IMR-90 (cell line): ENCODE measurements at regions not wholly inside any gene's neighbourhood (a gene's known extent, or its start where the extent isn't known, plus 50 kb on each side); places are given as distances from the start of the nearest gene placed in this dataset.

Source experiments
- ATAC-seq: fragments of 200-7000 bp; cut with Tn5 transposase; 2 replicates; pipeline ENCODE4 v1.9.1; 2020; ENCODE audit warnings: low read depth, mild to moderate bottlenecking, moderate library complexity
- BruUV-seq: library from RNA; stranded (reverse); fragments of 400-500 nt; replicated peaks from 2 replicates; lab custom pipeline; 2021; lab: Mats Ljungman, UMichigan
- CTCF ChIA-PET: fragments of 300-600 bp; formaldehyde crosslinking; extraction: SDS; loops from one replicate; lab custom pipeline; 2021; ENCODE audit warnings: antibody characterized with exemption; lab: Yijun Ruan, JAX
- POLR2A ChIA-PET: fragments of 300-600 bp; sonication (Branson Sonifier 250); formaldehyde crosslinking; loops from one replicate; lab custom pipeline; 2022; ENCODE audit warnings: antibody characterized with exemption; ENCODE audit not compliant: unreplicated experiment; lab: Charles Lee
- DNase-seq: peaks from one replicate; pipeline ENCODE4 v3.0.0; 2013
- H2AFZ ChIP-seq: replicated peaks from 2 replicates; pipeline ENCODE3; 2013; ENCODE audit warnings: low read length, mild to moderate bottlenecking; ENCODE audit not compliant: poor library complexity
- H2AK5ac ChIP-seq: 2 replicates; pipeline ENCODE4 v1.6.1; 2013; ENCODE audit warnings: low read depth, low read length, inconsistent platforms
- H2AK9ac ChIP-seq: replicated peaks from 2 replicates; pipeline ENCODE3; 2013; ENCODE audit warnings: mild to moderate bottlenecking, low read depth, low read length, moderate library complexity; ENCODE audit not compliant: poor library complexity
- H2BK120ac ChIP-seq: 2 replicates; pipeline ENCODE4 v1.6.1; 2013; ENCODE audit warnings: low read depth, low read length, inconsistent platforms
- H2BK15ac ChIP-seq: 3 replicates; pipeline ENCODE4 v1.6.1; 2013; ENCODE audit warnings: low read depth, low read length, inconsistent platforms
- H2BK20ac ChIP-seq: 2 replicates; pipeline ENCODE4 v1.6.1; 2013; ENCODE audit warnings: low read depth, mild to moderate bottlenecking, inconsistent platforms, low read length, moderate library complexity
- H2BK5ac ChIP-seq: 2 replicates; pipeline ENCODE4 v1.6.1; 2013; ENCODE audit warnings: mild to moderate bottlenecking, low read depth, low read length, inconsistent platforms; ENCODE audit not compliant: poor library complexity, severe bottlenecking
- H3K14ac ChIP-seq: replicated peaks from 2 replicates; pipeline ENCODE4 v1.6.1; 2013; ENCODE audit warnings: low read depth, low read length, inconsistent platforms
- H3K18ac ChIP-seq: 2 replicates; pipeline ENCODE4 v1.6.1; 2013; ENCODE audit warnings: low read depth, low read length, control low read depth
- H3K23ac ChIP-seq: 2 replicates; pipeline ENCODE4 v1.6.1; 2013; ENCODE audit warnings: low read depth, low read length, inconsistent platforms
- H3K27ac ChIP-seq: 2 replicates; pipeline ENCODE4 v1.5.1; 2013; ENCODE audit warnings: mild to moderate bottlenecking, control low read depth, low read length; ENCODE audit not compliant: insufficient read depth
- H3K27me3 ChIP-seq: 2 replicates; pipeline ENCODE4 v1.6.1; 2013; ENCODE audit warnings: low read length; ENCODE audit not compliant: control insufficient read depth, insufficient read depth
- H3K36me3 ChIP-seq: 2 replicates; pipeline ENCODE4 v1.6.1; 2013; ENCODE audit warnings: low read length, mixed read lengths; ENCODE audit not compliant: control insufficient read depth, insufficient read depth
- H3K4ac ChIP-seq: 2 replicates; pipeline ENCODE4 v1.6.1; 2013; ENCODE audit warnings: low read depth, low read length, inconsistent platforms
- H3K4me1 ChIP-seq: 2 replicates; pipeline ENCODE4 v1.6.1; 2013; ENCODE audit warnings: low read length, mixed read lengths; ENCODE audit not compliant: control insufficient read depth, insufficient read depth
- H3K4me2 ChIP-seq: 2 replicates; pipeline ENCODE4 v1.6.1; 2013; ENCODE audit warnings: low read depth, mild to moderate bottlenecking, control low read depth, low read length, moderate library complexity
- H3K4me3 ChIP-seq: 2 replicates; pipeline ENCODE4 v1.5.1; 2013; ENCODE audit warnings: low read depth, mild to moderate bottlenecking, control low read depth, low read length, moderate library complexity; ENCODE audit not compliant: insufficient read depth
- H3K56ac ChIP-seq: 2 replicates; pipeline ENCODE4 v1.6.1; 2013; ENCODE audit warnings: low read length, inconsistent platforms; ENCODE audit not compliant: insufficient read depth; ENCODE audit errors: extremely low read depth
- H3K79me1 ChIP-seq, 2 experiments: 2 replicates each; pipeline ENCODE4 v1.6.1; 2013; ENCODE audit warnings: low read length in 2 of 2, inconsistent platforms in 1 of 2, low read depth in 1 of 2
- H3K9ac ChIP-seq: 2 replicates; pipeline ENCODE4 v1.6.1; 2013; ENCODE audit warnings: low read depth, low read length, control low read depth
- H3K9me1 ChIP-seq: 2 replicates; pipeline ENCODE4 v1.6.1; 2013; ENCODE audit warnings: low read length, inconsistent platforms; ENCODE audit not compliant: insufficient read depth
- H3K9me3 ChIP-seq: 2 replicates; pipeline ENCODE4 v1.6.1; 2013; ENCODE audit warnings: low read length; ENCODE audit not compliant: control insufficient read depth, insufficient read depth
- H4K20me1 ChIP-seq: 2 replicates; pipeline ENCODE4 v1.6.1; 2013; ENCODE audit warnings: low read length, inconsistent platforms; ENCODE audit not compliant: insufficient read depth
- H4K5ac ChIP-seq: 2 replicates; pipeline ENCODE4 v1.6.1; 2013; ENCODE audit warnings: mild to moderate bottlenecking, low read depth, low read length, control low read depth
- H4K8ac ChIP-seq, 2 experiments: 2 replicates each; pipeline ENCODE4 v1.6.1; 2013; ENCODE audit warnings: low read depth in 2 of 2, low read length in 2 of 2, control low read depth in 1 of 2, inconsistent platforms in 1 of 2
- H4K91ac ChIP-seq: 2 replicates; pipeline ENCODE4 v1.6.1; 2013; ENCODE audit warnings: low read depth, low read length, inconsistent platforms; ENCODE audit not compliant: insufficient read depth
- CEBPB ChIP-seq: IDR thresholded peaks from 2 replicates; pipeline ENCODE4 v1.6.1; 2012; ENCODE audit warnings: low read depth, low read length, improper control_type of control experiment
- CHD1 ChIP-seq: IDR thresholded peaks from 2 replicates; pipeline ENCODE4 v1.6.1; 2012; ENCODE audit warnings: low read depth, low read length, improper control_type of control experiment
- ELK1 ChIP-seq: fragments of 150-350 bp; IDR thresholded peaks from 2 replicates; pipeline ENCODE4 v1.6.1; 2016; ENCODE audit warnings: low read depth, mild to moderate bottlenecking, low read length, moderate library complexity, borderline replicate concordance
- MAFK ChIP-seq: IDR thresholded peaks from 2 replicates; pipeline ENCODE4 v1.6.1; 2012; ENCODE audit warnings: low read depth, low read length, improper control_type of control experiment
- MAZ ChIP-seq: IDR thresholded peaks from 2 replicates; pipeline ENCODE4 v1.6.1; 2012; ENCODE audit warnings: low read depth, mild to moderate bottlenecking, low read length, improper control_type of control experiment, moderate library complexity, borderline replicate concordance
- NFE2L2 ChIP-seq: fragments of 150-350 bp; IDR thresholded peaks from 2 replicates; pipeline ENCODE4 v1.6.1; 2016; ENCODE audit warnings: low read depth, mild to moderate bottlenecking, low read length
- RAD21 ChIP-seq: IDR thresholded peaks from 2 replicates; pipeline ENCODE4 v1.6.1; 2012; ENCODE audit warnings: low read length, improper control_type of control experiment
- RFX5 ChIP-seq: IDR thresholded peaks from 2 replicates; pipeline ENCODE4 v1.8.0; 2012; ENCODE audit warnings: low read depth, mild to moderate bottlenecking, low read length, moderate library complexity
- SMC3 ChIP-seq: fragments of 150-350 bp; IDR thresholded peaks from 2 replicates; pipeline ENCODE4 v1.6.1; 2016; ENCODE audit warnings: low read depth, mild to moderate bottlenecking, antibody characterized with exemption, low read length, moderate library complexity
- WGBS, 2 experiments: methylation state at CpG; one replicate each; pipeline versions ENCODE4 v1.1.5 to v1.1.7; 2013; ENCODE audit warnings: missing lambda C conversion rate in 2 of 2; ENCODE audit not compliant: insufficient read length in 1 of 2; ENCODE audit errors: extremely low coverage in 2 of 2; 5-methylcytosine and 5-hydroxymethylcytosine counted together
- dilution Hi-C: fragments of 300-500 bp; cut with HindIII; formaldehyde crosslinking; loops from one replicate; pipeline ENCODE4 v1.14.3; 2018; ENCODE audit warnings: low sequenced_read_pairs; ENCODE audit not compliant: unreplicated experiment
- in situ Hi-C: fragments of 300-500 bp; cut with MboI; formaldehyde crosslinking; loops from 3 replicates; pipeline ENCODE4 v1.14.3; 2019; ENCODE audit warnings: low sequenced_read_pairs, inconsistent platforms, mixed read lengths
- intact Hi-C: fragments of 100-400 bp; cut with micrococcal nuclease; formaldehyde crosslinking; loops from 2 replicates; pipeline ENCODE4 v1.10.0; 2022

- peak; percentile 90 for TF ChIP-seq CEBPB
Measured at GRCh38 chr7:130943336-130943901, 209.4 kb upstream of the KLF14 start (continued).

GRCh38 chr7:130943981-130944380 lies 210.0 kb upstream of the KLF14 start:
- DNase-seq: peak; percentile 85
- H3K4me1 ChIP-seq: peaks cover 12% of the 10 kb centered on the region
- peak overlapping the region; percentile 87; the same call in 1 of the 2 replicates for H3K4me2 ChIP-seq
- peak overlapping the region; percentile 68; the same call in 1 of the 2 replicates for H2BK120ac ChIP-seq
- peaks cover 4% of the 10 kb centered on the region; the same call in 1 of the 2 replicates for H3K36me3 ChIP-seq
- peak overlapping the region; percentile 33; the same call in 1 of the 2 replicates for H3K4ac ChIP-seq
- TF ChIP-seq RFX5 (no peak), MAFK (no peak), ELK1 (no peak), RAD21 (no peak), MAZ (no peak), CEBPB (no peak), CHD1 (no peak), NFE2L2 (no peak), SMC3 (no peak)
- BruUV-seq: no TSS peak
- no peak overlapping the region for H2AK5ac ChIP-seq
- no peak overlapping the region for H2AFZ ChIP-seq
- no peak overlapping the region for H2AK9ac ChIP-seq
- peaks cover 6% of the 10 kb centered on the region for H3K9me1 ChIP-seq
- WGBS, 2 experiments: no CpG with 5 or more reads among the region's 3 CpGs
- H3K56ac ChIP-seq: peak overlapping the region; percentile 44; the same call in 1 of the 2 replicates
- H3K14ac ChIP-seq: no peak overlapping the region
- no peak overlapping the region for H4K91ac ChIP-seq
- ChIA-PET CTCF (interaction anchor here (0.6 to 0.8 kb wide), 2 partner anchors 11 to 15 kb away, joined by 3 to 4 read pairs; no protein-coding TSS in a partner anchor), POLR2A (no interaction called here)
- dilution Hi-C loops (no loop called here), in situ Hi-C loops (no loop called here), intact Hi-C loops (loop anchor here (1.0 kb wide), 2 partner anchors 16 to 31 kb away; no protein-coding TSS in a partner anchor)
- no peak overlapping the region for H4K5ac ChIP-seq
- H3K27ac ChIP-seq: peak overlapping the region; percentile 91; the same call in 1 of the 2 replicates
- no peaks in the 10 kb centered on the region for H3K27me3 ChIP-seq
- peak overlapping the region; percentile 50; the same call in 1 of the 2 replicates for H3K23ac ChIP-seq
- peak overlapping the region; percentile 90 for H2BK5ac ChIP-seq
- no peaks in the 10 kb centered on the region for H3K9me3 ChIP-seq
- peak; percentile 16 for ATAC-seq
- H2BK20ac ChIP-seq: peak overlapping the region; percentile 46; the same call in 1 of the 2 replicates
- H4K20me1 ChIP-seq: no peaks in the 10 kb centered on the region
- H3K18ac ChIP-seq: peak overlapping the region; percentile 30; the same call in 1 of the 2 replicates
- no peak overlapping the region for H3K4me3 ChIP-seq
- H3K79me1 ChIP-seq: peaks cover 18 to 38% of the 10 kb centered on the region in 2 experiments
- H4K8ac ChIP-seq: no peak overlapping the region; a peak in 1 of 4 replicates
- H3K9ac ChIP-seq: peak overlapping the region; percentile 29; the same call in 1 of the 2 replicates
- H2BK15ac ChIP-seq: no peak overlapping the region
